GM10266 (cell line): ENCODE measurements at regions not wholly inside any gene's neighbourhood (a gene's known extent, or its start where the extent isn't known, plus 50 kb on each side); places are given as distances from the start of the nearest gene placed in this dataset.
"Not testable (repeated sequence)": the region's sequence is repeated elsewhere in the genome, so short reads cannot be mapped to it uniquely, and the experiment has no call there.

ENCODE experiments used
- DNase-seq: peaks from one replicate; pipeline ENCODE4 v3.0.0; 2012; ENCODE audit errors: extremely low spot score
- TF ChIP-seq, protein P1 (sequence below): IDR thresholded peaks from 2 replicates; pipeline ENCODE4 v1.5.1; 2012; ENCODE audit warnings: mild to moderate bottlenecking, low read depth; ENCODE audit not compliant: control insufficient read depth, insufficient read depth; ENCODE audit errors: missing control alignments

DNA sequence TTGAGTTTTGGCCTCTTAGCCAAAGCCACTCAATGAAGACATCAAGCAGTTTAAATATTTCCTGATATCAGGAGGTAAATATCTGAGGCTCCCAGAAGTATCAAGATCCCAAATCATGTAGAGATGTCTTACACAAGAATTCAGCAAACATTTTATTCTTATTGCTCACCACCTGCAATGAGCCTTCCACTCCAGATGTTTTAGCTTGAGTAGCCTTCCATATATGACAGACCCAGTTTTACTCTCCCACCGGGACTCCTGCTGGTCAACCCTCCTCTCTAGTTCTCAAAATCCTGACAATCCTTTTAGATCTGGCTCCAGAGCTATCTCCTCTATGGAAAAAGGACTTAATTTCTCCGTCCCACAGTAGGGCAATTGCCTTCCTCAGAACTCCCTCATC is 404.4 kb downstream of the KCNA4 start:
- TF ChIP-seq, protein P1, sequence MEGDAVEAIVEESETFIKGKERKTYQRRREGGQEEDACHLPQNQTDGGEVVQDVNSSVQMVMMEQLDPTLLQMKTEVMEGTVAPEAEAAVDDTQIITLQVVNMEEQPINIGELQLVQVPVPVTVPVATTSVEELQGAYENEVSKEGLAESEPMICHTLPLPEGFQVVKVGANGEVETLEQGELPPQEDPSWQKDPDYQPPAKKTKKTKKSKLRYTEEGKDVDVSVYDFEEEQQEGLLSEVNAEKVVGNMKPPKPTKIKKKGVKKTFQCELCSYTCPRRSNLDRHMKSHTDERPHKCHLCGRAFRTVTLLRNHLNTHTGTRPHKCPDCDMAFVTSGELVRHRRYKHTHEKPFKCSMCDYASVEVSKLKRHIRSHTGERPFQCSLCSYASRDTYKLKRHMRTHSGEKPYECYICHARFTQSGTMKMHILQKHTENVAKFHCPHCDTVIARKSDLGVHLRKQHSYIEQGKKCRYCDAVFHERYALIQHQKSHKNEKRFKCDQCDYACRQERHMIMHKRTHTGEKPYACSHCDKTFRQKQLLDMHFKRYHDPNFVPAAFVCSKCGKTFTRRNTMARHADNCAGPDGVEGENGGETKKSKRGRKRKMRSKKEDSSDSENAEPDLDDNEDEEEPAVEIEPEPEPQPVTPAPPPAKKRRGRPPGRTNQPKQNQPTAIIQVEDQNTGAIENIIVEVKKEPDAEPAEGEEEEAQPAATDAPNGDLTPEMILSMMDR, result no peak
- no peak for DNase-seq

DNA sequence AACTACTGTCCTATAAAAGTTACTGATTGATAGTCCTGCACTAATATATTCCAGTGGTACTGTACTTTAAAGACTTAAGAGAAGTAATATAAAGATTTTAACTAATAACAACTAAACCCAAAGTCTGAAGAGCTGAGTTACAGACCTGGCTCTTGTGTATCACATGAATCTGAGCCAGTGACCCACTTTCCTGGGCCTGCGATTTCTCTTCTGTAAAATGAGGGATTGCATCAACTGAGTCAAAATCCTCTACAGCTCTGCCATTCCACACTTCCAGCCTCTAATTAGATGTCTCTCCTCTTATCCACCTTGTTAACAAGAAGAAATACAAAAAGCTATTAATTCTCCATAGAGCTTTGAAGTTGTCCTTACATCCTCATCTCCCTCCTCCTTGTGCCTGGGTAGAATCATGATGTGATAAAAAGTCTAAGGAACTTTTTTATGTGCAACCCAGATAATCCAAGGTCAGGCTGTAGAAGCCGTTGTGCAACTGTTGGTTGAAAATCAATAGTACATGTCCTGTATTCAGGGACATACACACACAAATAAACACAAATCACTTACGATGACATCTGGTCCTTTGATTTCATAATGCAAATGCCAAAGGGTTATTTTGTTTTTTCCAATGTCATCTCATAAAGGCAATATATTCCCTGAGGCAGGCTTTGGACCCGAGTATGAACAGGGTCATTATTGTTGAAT is 410.3 kb downstream of the KCNA4 start:
- DNase-seq, result no peak
- TF ChIP-seq, protein P1, result no peak

- DNase-seq, result not testable (repeated sequence)
Observed at GRCh38 chr11:29600151-29600575, 416.7 kb downstream of the KCNA4 start.

GRCh38 chr11:29584342-29584741 is 432.5 kb downstream of the KCNA4 start:
- TF ChIP-seq, protein P1, result no peak
- no peak for DNase-seq

GRCh38 chr11:29578806-29579205 is 438.0 kb downstream of the KCNA4 start:
- TF ChIP-seq, protein P1, result no peak
- no peak for DNase-seq

GRCh38 chr11:29564486-29564885 is 452.3 kb downstream of the KCNA4 start:
- TF ChIP-seq, protein P1, result no peak
- DNase-seq, result no peak

- TF ChIP-seq, protein P1, result no peak
- DNase-seq, result no peak
Observed at GRCh38 chr11:29562183-29562582, 454.6 kb downstream of the KCNA4 start.

DNA sequence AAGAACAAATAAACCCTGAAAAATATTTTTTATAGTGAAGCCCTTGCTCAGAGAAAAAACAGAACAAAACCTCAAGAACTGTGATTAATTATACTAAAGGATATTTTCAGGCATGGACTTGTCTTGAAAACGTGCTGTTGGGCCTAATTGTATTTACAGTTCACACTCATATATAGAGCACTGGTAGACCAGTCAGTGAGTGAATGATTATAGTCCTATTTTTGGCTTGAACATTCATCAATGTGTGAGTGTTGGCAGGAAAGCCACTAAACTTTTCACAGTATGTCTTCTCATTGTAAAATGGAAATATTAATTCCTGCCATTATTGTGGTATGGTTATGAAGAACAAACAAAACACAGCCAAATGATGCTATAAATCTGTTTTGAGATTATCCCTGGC is 462.8 kb downstream of the KCNA4 start:
- TF ChIP-seq, protein P1, result no peak
- DNase-seq, result no peak
